ENCODE measurements at regions not wholly inside any gene's neighbourhood (a gene's known extent, or its start where the extent isn't known, plus 50 kb on each side); places are given as distances from the start of the nearest gene placed in this dataset.

DNA sequence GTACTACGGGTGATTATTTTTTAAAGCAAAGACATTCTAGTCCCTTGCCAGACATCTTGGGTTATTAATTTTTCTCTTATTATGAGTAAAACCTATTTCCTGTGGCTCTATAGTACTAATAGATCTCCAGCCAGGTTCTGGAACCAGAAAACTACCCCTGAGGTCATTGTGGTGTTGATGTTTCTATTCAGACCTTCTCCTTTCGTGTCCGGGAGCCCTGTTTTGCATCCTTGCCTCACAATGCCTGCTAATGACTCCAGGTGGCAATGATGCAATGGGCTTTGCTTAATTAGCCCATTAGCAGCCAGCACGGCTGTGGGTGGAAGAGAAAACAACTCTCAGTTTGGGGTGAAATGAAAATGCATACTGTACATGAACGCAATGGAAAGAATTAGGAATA lies 62.9 kb upstream of the ARG1 start:
- H3K36me3 ChIP-seq (ENCODE audit: insufficient read depth, insufficient read length, low read length) = no peaks in the 10 kb centered on the region
- H3K4me1 ChIP-seq (ENCODE audit: insufficient read depth, insufficient read length) = no peaks in the 10 kb centered on the region
- peak; percentile 87 for DNase-seq (ENCODE audit: low read depth, low spot score)
- peaks cover 14% of the 10 kb centered on the region; the same call in 1 of the 2 replicates for H3K9me3 ChIP-seq (ENCODE audit: insufficient read depth, low read length)
- no peak overlapping the region for H3K4me3 ChIP-seq (ENCODE audit: insufficient read length, low read depth)
- no peak overlapping the region for H3K9ac ChIP-seq (ENCODE audit: insufficient read length, low read depth)
- no peaks in the 10 kb centered on the region for H3K27me3 ChIP-seq (ENCODE audit: insufficient read depth, insufficient read length)
- no peak for TF ChIP-seq ZNF274 (IDR thresholded peaks at IDR 0.05; ENCODE audit: low read depth, low read length)
- no peak for TF ChIP-seq YY1 (IDR thresholded peaks at IDR 0.05; ENCODE audit: insufficient read depth, insufficient read length)
- TF ChIP-seq SUZ12 (IDR thresholded peaks at IDR 0.05; ENCODE audit: extremely low read depth, insufficient read depth, insufficient read length) = no peak

- no peaks in the 10 kb centered on the region for H3K4me1 ChIP-seq (ENCODE audit: insufficient read depth, insufficient read length)
- no peak overlapping the region for H3K9ac ChIP-seq (ENCODE audit: insufficient read length, low read depth)
- DNase-seq (ENCODE audit: low read depth, low spot score) = no peak
- TF ChIP-seq YY1 (IDR thresholded peaks at IDR 0.05; ENCODE audit: insufficient read depth, insufficient read length) (no peak), ZNF274 (IDR thresholded peaks at IDR 0.05; ENCODE audit: low read depth, low read length) (no peak), SUZ12 (IDR thresholded peaks at IDR 0.05; ENCODE audit: extremely low read depth, insufficient read depth, insufficient read length) (no peak)
- H3K27me3 ChIP-seq (ENCODE audit: insufficient read depth, insufficient read length) = no peaks in the 10 kb centered on the region
- no peak overlapping the region for H3K4me3 ChIP-seq (ENCODE audit: insufficient read length, low read depth)
- no peaks in the 10 kb centered on the region for H3K36me3 ChIP-seq (ENCODE audit: insufficient read depth, insufficient read length, low read length)
- H3K9me3 ChIP-seq (ENCODE audit: insufficient read depth, low read length) = peaks cover 16% of the 10 kb centered on the region; the same call in 1 of the 2 replicates
These were observed 62.4 kb upstream of the ARG1 start for GRCh38 chr6:131510591-131510990.

- Histone ChIP-seq H3K4me3 (ENCODE audit: insufficient read length, low read depth) (no peak overlapping the region), H3K9me3 (ENCODE audit: insufficient read depth, low read length) (peaks cover 24% of the 10 kb centered on the region), H3K9ac (ENCODE audit: insufficient read length, low read depth) (no peak overlapping the region), H3K36me3 (ENCODE audit: insufficient read depth, insufficient read length, low read length) (no peaks in the 10 kb centered on the region), H3K27me3 (ENCODE audit: insufficient read depth, insufficient read length) (no peaks in the 10 kb centered on the region), H3K4me1 (ENCODE audit: insufficient read depth, insufficient read length) (no peaks in the 10 kb centered on the region)
- TF ChIP-seq YY1 (IDR thresholded peaks at IDR 0.05; ENCODE audit: insufficient read depth, insufficient read length) (no peak), ZNF274 (IDR thresholded peaks at IDR 0.05; ENCODE audit: low read depth, low read length) (no peak), SUZ12 (IDR thresholded peaks at IDR 0.05; ENCODE audit: extremely low read depth, insufficient read depth, insufficient read length) (no peak)
- DNase-seq (ENCODE audit: low read depth, low spot score) = peak; percentile 44
These were observed 53.2 kb upstream of the ARG1 start for GRCh38 chr6:131519670-131520436.

All from NT2/D1 (cell line).